GM12891 (cell line): ENCODE measurements at regions not wholly inside any gene's neighbourhood (a gene's known extent, or its start where the extent isn't known, plus 50 kb on each side); places are given as distances from the start of the nearest gene placed in this dataset.

Source experiments
- PAX5 ChIP-seq: IDR thresholded peaks from 2 replicates; pipeline ENCODE4 v1.6.1; 2011; ENCODE audit warnings: low read length, moderate library complexity, mild to moderate bottlenecking; ENCODE audit not compliant: insufficient read depth, severe bottlenecking
- POLR2A ChIP-seq: IDR thresholded peaks from 2 replicates; pipeline ENCODE4 v1.6.1; 2011; ENCODE audit warnings: low read depth, low read length, control low read depth
- POLR2AphosphoS5 ChIP-seq: IDR thresholded peaks from 2 replicates; pipeline ENCODE4 v1.6.1; 2011; ENCODE audit warnings: low read depth, low read length, control low read depth
- POU2F2 ChIP-seq: IDR thresholded peaks from 2 replicates; pipeline ENCODE4 v1.6.1; 2011; ENCODE audit warnings: low read depth, mild to moderate bottlenecking, control low read depth, low read length, moderate library complexity
- SPI1 ChIP-seq: IDR thresholded peaks from 2 replicates; pipeline ENCODE4 v1.6.1; 2011; ENCODE audit warnings: low read depth, low read length, control low read depth
- TAF1 ChIP-seq: IDR thresholded peaks from 2 replicates; pipeline ENCODE4 v1.6.1; 2011; ENCODE audit warnings: low read depth, low read length, control low read depth

DNA sequence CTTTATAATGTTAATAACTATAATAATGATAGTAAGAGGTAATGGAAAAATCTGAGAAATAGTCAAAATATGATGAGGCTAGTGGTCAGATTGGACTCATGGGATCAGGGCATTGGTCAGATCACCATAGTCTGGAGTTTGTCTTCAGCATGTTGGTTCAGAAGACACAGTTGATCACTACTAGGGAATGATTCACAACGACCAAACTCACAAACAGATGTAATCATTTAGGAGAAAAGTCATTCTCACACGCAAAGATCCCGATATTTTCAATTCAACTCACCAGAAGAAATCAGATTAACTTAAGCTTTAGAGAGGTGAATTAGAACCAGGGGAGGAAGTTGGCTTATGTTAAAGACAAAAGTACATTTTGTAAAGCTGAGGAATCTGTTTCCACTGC lies 131.8 kb downstream of the LURAP1L start:
- TF ChIP-seq POLR2A = no peak
- no peak for TF ChIP-seq POLR2AphosphoS5
- TF ChIP-seq TAF1 = no peak
- no peak for TF ChIP-seq POU2F2
- no peak for TF ChIP-seq SPI1
- no peak for TF ChIP-seq PAX5
